Neural cell (in vitro differentiated cells): ENCODE measurements at regions not wholly inside any gene's neighbourhood (a gene's known extent, or its start where the extent isn't known, plus 50 kb on each side); places are given as distances from the start of the nearest gene placed in this dataset.

ENCODE experiments used
- H2AFZ ChIP-seq: fragments of 200-600, 300-800 bp; sonication (generic), shearing (Covaris generic); 2 replicates; pipeline ENCODE4 v1.6.0; 2014; ENCODE audit warnings: low read depth, mild to moderate bottlenecking, antibody characterized with exemption, low read length, moderate library complexity
- H3F3A ChIP-seq: fragments of 200-600 bp; shearing (Covaris generic); 2 replicates; pipeline ENCODE4 v1.6.1; 2016; ENCODE audit warnings: mild to moderate bottlenecking, moderate library complexity, mixed read lengths, antibody characterized with exemption, low read length; ENCODE audit not compliant: insufficient read depth, poor library complexity, severe bottlenecking
- H3K27ac ChIP-seq: fragments of 200-600, 300-800 bp; sonication (generic), shearing (Covaris generic); 2 replicates; pipeline ENCODE4 v1.5.1; 2014; ENCODE audit warnings: mild to moderate bottlenecking, low read length, moderate library complexity
- H3K27me3 ChIP-seq: fragments of 300-800, 200-600 bp; sonication (generic), shearing (Covaris generic); 2 replicates; pipeline ENCODE4 v1.6.0; 2014; ENCODE audit warnings: mild to moderate bottlenecking, low read depth, low read length, moderate library complexity; ENCODE audit not compliant: insufficient read depth
- H3K36me3 ChIP-seq: fragments of 300-800, 200-600 bp; sonication (generic), shearing (Covaris generic); 2 replicates; pipeline ENCODE4 v1.5.1; 2014; ENCODE audit warnings: mild to moderate bottlenecking, antibody characterized with exemption, low read length, moderate library complexity; ENCODE audit not compliant: insufficient read depth
- H3K4me2 ChIP-seq: fragments of 300-800, 200-600 bp; sonication (generic), shearing (Covaris generic); 2 replicates; pipeline ENCODE4 v1.6.0; 2014; ENCODE audit warnings: mild to moderate bottlenecking, low read length
- H3K4me3 ChIP-seq: fragments of 300-800, 200-600 bp; sonication (generic), shearing (Covaris generic); 2 replicates; pipeline ENCODE4 v1.5.1; 2014; ENCODE audit warnings: mild to moderate bottlenecking, low read length, moderate library complexity
- H3K79me2 ChIP-seq: fragments of 200-600 bp; shearing (Covaris generic); replicated peaks from 2 replicates; pipeline ENCODE4 v1.6.0; 2014; ENCODE audit warnings: mild to moderate bottlenecking, low read length, moderate library complexity; ENCODE audit not compliant: insufficient read depth
- H3K9ac ChIP-seq: fragments of 300-800, 200-600 bp; sonication (generic), shearing (Covaris generic); 2 replicates; pipeline ENCODE4 v1.6.1; 2016; ENCODE audit warnings: mild to moderate bottlenecking, low read length, mixed read lengths
- H3K9me2 ChIP-seq: fragments of 200-600 bp; shearing (Covaris generic); 2 replicates; pipeline ENCODE4 v1.6.1; 2016; ENCODE audit warnings: mild to moderate bottlenecking, low read length, mixed read lengths; ENCODE audit not compliant: insufficient read depth
- H3K9me3 ChIP-seq: fragments of 200-600, 300-800 bp; sonication (generic), shearing (Covaris generic); 2 replicates; pipeline ENCODE4 v1.6.1; 2016; ENCODE audit warnings: mild to moderate bottlenecking, mixed run types, low read length, moderate library complexity, mixed read lengths
- H4K20me1 ChIP-seq: fragments of 200-600 bp; shearing (Covaris generic); 2 replicates; pipeline ENCODE4 v1.6.1; 2016; ENCODE audit warnings: mild to moderate bottlenecking, mixed run types; ENCODE audit not compliant: insufficient read depth
- EP300 ChIP-seq: fragments of 450-650 bp; conservative IDR thresholded peaks from 2 replicates; pipeline ENCODE4 v1.6.1; 2014; ENCODE audit warnings: antibody characterized with exemption, mild to moderate bottlenecking, moderate library complexity; ENCODE audit not compliant: poor library complexity, severe bottlenecking
- EZH2 ChIP-seq: fragments of 200-600, 300-800 bp; shearing (Covaris generic), sonication (generic); IDR thresholded peaks from 2 replicates; pipeline ENCODE4 v1.6.1; 2014; ENCODE audit warnings: antibody characterized with exemption, low read length, borderline replicate concordance, mild to moderate bottlenecking; ENCODE audit not compliant: insufficient read depth, poor library complexity, severe bottlenecking
- MXI1 ChIP-seq: fragments of 450-650 bp; conservative IDR thresholded peaks from 2 replicates; pipeline ENCODE4 v1.6.1; 2014; ENCODE audit warnings: antibody characterized with exemption, mild to moderate bottlenecking; ENCODE audit not compliant: poor library complexity, severe bottlenecking
- POLR2AphosphoS5 ChIP-seq: IDR thresholded peaks from 2 replicates; pipeline ENCODE4 v1.6.1; 2012
- RAD21 ChIP-seq: fragments of 450-650 bp; conservative IDR thresholded peaks from 2 replicates; pipeline ENCODE4 v1.6.1; 2014; ENCODE audit warnings: antibody characterized with exemption, mild to moderate bottlenecking, moderate library complexity
- SMC3 ChIP-seq: fragments of 450-650 bp; conservative IDR thresholded peaks from 2 replicates; pipeline ENCODE4 v1.6.1; 2014; ENCODE audit warnings: antibody characterized with exemption, mild to moderate bottlenecking, moderate library complexity; ENCODE audit not compliant: poor library complexity
- TAF1 ChIP-seq: IDR thresholded peaks from 2 replicates; pipeline ENCODE4 v1.6.1; 2012; ENCODE audit warnings: low read depth
- TF ChIP-seq, protein P1 (sequence below): fragments of 450-650 bp; IDR thresholded peaks from 2 replicates; pipeline ENCODE4 v1.5.1; 2014; ENCODE audit warnings: antibody characterized with exemption, mild to moderate bottlenecking, moderate library complexity; ENCODE audit not compliant: poor library complexity, severe bottlenecking
- TF ChIP-seq, protein P2 (sequence below): IDR thresholded peaks from 2 replicates; pipeline ENCODE4 v1.6.1; 2012; ENCODE audit warnings: borderline replicate concordance

DNA sequence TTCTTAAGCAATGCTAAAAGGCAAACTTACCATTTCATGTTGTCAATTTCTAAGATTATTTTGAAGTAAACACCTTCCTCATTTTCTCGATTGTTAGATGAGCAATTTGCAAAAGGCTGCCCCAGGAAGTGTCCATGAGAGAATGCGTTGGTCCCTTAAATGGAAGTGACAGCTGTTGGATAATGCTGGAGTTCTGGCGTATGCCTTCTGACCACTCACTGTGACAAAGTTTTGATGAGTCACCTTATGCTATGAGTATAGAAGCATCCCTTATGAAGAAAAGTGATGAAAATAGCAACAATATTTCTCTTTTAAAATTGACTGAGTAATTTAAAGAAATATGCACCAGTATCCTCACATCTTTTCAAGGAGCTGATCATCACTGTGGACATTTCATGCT, 1497.5 kb downstream of the DPP10 start:
- H3K9me2 ChIP-seq: no peaks in the 10 kb centered on the region
- H3K9ac ChIP-seq: no peak overlapping the region
- H3K27me3 ChIP-seq: no peaks in the 10 kb centered on the region
- TF ChIP-seq MXI1 (no peak), POLR2AphosphoS5 (no peak), SMC3 (no peak), EP300 (no peak), RAD21 (no peak), EZH2 (no peak), TAF1 (no peak)
- TF ChIP-seq, protein P1, sequence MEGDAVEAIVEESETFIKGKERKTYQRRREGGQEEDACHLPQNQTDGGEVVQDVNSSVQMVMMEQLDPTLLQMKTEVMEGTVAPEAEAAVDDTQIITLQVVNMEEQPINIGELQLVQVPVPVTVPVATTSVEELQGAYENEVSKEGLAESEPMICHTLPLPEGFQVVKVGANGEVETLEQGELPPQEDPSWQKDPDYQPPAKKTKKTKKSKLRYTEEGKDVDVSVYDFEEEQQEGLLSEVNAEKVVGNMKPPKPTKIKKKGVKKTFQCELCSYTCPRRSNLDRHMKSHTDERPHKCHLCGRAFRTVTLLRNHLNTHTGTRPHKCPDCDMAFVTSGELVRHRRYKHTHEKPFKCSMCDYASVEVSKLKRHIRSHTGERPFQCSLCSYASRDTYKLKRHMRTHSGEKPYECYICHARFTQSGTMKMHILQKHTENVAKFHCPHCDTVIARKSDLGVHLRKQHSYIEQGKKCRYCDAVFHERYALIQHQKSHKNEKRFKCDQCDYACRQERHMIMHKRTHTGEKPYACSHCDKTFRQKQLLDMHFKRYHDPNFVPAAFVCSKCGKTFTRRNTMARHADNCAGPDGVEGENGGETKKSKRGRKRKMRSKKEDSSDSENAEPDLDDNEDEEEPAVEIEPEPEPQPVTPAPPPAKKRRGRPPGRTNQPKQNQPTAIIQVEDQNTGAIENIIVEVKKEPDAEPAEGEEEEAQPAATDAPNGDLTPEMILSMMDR: no peak
- TF ChIP-seq, protein P2, sequence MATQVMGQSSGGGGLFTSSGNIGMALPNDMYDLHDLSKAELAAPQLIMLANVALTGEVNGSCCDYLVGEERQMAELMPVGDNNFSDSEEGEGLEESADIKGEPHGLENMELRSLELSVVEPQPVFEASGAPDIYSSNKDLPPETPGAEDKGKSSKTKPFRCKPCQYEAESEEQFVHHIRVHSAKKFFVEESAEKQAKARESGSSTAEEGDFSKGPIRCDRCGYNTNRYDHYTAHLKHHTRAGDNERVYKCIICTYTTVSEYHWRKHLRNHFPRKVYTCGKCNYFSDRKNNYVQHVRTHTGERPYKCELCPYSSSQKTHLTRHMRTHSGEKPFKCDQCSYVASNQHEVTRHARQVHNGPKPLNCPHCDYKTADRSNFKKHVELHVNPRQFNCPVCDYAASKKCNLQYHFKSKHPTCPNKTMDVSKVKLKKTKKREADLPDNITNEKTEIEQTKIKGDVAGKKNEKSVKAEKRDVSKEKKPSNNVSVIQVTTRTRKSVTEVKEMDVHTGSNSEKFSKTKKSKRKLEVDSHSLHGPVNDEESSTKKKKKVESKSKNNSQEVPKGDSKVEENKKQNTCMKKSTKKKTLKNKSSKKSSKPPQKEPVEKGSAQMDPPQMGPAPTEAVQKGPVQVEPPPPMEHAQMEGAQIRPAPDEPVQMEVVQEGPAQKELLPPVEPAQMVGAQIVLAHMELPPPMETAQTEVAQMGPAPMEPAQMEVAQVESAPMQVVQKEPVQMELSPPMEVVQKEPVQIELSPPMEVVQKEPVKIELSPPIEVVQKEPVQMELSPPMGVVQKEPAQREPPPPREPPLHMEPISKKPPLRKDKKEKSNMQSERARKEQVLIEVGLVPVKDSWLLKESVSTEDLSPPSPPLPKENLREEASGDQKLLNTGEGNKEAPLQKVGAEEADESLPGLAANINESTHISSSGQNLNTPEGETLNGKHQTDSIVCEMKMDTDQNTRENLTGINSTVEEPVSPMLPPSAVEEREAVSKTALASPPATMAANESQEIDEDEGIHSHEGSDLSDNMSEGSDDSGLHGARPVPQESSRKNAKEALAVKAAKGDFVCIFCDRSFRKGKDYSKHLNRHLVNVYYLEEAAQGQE: no peak
- H4K20me1 ChIP-seq: no peaks in the 10 kb centered on the region
- H3K79me2 ChIP-seq: no peaks in the 10 kb centered on the region
- no peaks in the 10 kb centered on the region for H3K36me3 ChIP-seq
- H3K4me2 ChIP-seq: no peak overlapping the region
- no peaks in the 10 kb centered on the region for H3K9me3 ChIP-seq
- no peak overlapping the region for H2AFZ ChIP-seq
- no peak overlapping the region for H3K27ac ChIP-seq
- no peak overlapping the region for H3K4me3 ChIP-seq
- no peaks in the 10 kb centered on the region for H3F3A ChIP-seq

DNA sequence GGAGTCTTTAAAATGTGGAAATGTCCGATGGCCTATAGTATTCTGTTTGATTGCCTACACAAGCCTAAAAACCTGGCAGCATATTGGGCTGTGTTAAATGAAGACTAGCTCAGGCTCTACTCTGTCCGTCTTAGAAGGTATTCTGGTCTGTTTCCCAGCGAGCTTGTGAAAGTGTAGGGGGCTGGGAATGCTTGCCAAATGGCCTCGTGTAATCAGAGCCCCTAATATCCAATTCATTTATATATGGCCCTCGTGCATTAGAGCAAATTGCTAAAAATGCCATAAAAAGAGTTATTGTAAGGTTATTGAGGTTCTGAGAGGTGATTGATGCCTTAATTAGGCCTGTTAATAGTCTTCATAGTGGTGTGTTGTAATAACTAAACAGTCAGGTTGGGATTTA, 1500.4 kb downstream of the DPP10 start:
- Histone ChIP-seq H3K4me3 (no peak overlapping the region), H3K9ac (no peak overlapping the region), H3F3A (no peaks in the 10 kb centered on the region), H3K27ac (no peak overlapping the region), H3K27me3 (no peaks in the 10 kb centered on the region), H3K79me2 (no peaks in the 10 kb centered on the region), H4K20me1 (no peaks in the 10 kb centered on the region), H3K9me3 (no peaks in the 10 kb centered on the region), H2AFZ (no peak overlapping the region), H3K36me3 (no peaks in the 10 kb centered on the region), H3K4me2 (no peak overlapping the region), H3K9me2 (no peaks in the 10 kb centered on the region)
- TF ChIP-seq EP300 (no peak), RAD21 (no peak), POLR2AphosphoS5 (no peak), TAF1 (no peak), MXI1 (no peak), SMC3 (no peak), EZH2 (no peak)
- TF ChIP-seq, protein P1: no peak
- TF ChIP-seq, protein P2: no peak
